ENCODE measurements at regions not wholly inside any gene's neighbourhood (a gene's known extent, or its start where the extent isn't known, plus 50 kb on each side); places are given as distances from the start of the nearest gene placed in this dataset.

DNA sequence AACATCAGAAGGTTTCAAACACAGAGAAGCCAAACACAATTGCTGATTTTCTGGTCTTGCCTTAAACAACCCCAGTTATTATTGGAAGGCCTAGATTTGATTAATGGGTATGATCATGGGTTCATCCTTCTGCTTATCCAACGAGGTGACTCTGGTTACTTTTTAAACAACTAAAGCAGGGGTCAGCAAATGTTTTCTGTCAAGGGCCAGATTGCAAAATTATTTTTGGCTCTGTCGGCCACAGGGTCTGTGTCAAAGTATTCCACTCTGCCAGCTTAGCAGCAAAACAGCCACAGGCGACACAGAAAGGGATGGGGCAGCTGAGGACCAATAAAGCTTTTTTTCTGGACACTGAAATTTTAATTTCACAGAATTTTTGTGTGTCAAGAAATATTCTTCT lies 249.1 kb upstream of the STS start:
- Histone ChIP-seq H3K4me3 (no peak overlapping the region), H3K36me3 (ENCODE audit: insufficient read depth in 1 of 2, low read depth in 1 of 2) (no peaks in the 10 kb centered on the region), H3K9me3 (no peaks in the 10 kb centered on the region), H3K27me3 (ENCODE audit: insufficient read depth in 3 of 3, low read length in 2 of 3) (no peaks in the 10 kb centered on the region), H3K27ac (no peak overlapping the region), H3K4me1 (no peaks in the 10 kb centered on the region)
- 30 to 47% (median 43%) methylated on average over 3 of the region's 3 CpGs for WGBS, 3 donors
- ATAC-seq, result no peak
- TF ChIP-seq, protein P1, sequence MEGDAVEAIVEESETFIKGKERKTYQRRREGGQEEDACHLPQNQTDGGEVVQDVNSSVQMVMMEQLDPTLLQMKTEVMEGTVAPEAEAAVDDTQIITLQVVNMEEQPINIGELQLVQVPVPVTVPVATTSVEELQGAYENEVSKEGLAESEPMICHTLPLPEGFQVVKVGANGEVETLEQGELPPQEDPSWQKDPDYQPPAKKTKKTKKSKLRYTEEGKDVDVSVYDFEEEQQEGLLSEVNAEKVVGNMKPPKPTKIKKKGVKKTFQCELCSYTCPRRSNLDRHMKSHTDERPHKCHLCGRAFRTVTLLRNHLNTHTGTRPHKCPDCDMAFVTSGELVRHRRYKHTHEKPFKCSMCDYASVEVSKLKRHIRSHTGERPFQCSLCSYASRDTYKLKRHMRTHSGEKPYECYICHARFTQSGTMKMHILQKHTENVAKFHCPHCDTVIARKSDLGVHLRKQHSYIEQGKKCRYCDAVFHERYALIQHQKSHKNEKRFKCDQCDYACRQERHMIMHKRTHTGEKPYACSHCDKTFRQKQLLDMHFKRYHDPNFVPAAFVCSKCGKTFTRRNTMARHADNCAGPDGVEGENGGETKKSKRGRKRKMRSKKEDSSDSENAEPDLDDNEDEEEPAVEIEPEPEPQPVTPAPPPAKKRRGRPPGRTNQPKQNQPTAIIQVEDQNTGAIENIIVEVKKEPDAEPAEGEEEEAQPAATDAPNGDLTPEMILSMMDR (IDR thresholded peaks at IDR 0.05), result no peak
- no peak for DNase-seq
- intact Hi-C loops (cut with DNase I), result no loop called here

DNA sequence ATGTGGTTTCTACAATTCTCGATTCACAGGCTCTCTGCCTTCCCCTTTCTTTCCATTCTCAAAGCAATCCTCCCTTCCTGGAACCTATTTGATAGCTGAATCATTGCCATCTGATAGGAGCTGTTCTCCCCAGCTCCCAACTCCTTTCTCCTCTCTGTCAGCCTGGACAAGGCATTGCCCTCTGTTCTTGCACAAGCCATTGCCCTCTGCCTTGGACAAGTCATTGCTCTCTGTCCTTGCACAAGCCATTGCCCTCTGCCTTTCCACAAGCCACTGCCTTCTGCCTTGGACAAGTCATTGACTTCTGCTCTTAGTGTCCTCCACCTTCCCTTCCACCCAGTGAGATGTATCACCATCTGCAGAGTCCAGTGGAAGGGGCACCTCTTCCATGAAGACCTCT lies 256.1 kb upstream of the STS start:
- 85 to 89% (median 86%) methylated on average over 1 of the region's 1 CpG for WGBS, 3 donors
- intact Hi-C loops (cut with DNase I), result no loop called here
- H3K4me1 ChIP-seq, result no peaks in the 10 kb centered on the region
- no peak for DNase-seq
- H3K9me3 ChIP-seq, result no peaks in the 10 kb centered on the region
- TF ChIP-seq, protein P1 (IDR thresholded peaks at IDR 0.05), result no peak
- ATAC-seq, result no peak
- H3K27me3 ChIP-seq (ENCODE audit: insufficient read depth in 3 of 3, low read length in 2 of 3), result no peaks in the 10 kb centered on the region
- H3K27ac ChIP-seq, result no peak overlapping the region
- H3K4me3 ChIP-seq, result no peak overlapping the region
- no peaks in the 10 kb centered on the region for H3K36me3 ChIP-seq (ENCODE audit: insufficient read depth in 1 of 2, low read depth in 1 of 2)

DNA sequence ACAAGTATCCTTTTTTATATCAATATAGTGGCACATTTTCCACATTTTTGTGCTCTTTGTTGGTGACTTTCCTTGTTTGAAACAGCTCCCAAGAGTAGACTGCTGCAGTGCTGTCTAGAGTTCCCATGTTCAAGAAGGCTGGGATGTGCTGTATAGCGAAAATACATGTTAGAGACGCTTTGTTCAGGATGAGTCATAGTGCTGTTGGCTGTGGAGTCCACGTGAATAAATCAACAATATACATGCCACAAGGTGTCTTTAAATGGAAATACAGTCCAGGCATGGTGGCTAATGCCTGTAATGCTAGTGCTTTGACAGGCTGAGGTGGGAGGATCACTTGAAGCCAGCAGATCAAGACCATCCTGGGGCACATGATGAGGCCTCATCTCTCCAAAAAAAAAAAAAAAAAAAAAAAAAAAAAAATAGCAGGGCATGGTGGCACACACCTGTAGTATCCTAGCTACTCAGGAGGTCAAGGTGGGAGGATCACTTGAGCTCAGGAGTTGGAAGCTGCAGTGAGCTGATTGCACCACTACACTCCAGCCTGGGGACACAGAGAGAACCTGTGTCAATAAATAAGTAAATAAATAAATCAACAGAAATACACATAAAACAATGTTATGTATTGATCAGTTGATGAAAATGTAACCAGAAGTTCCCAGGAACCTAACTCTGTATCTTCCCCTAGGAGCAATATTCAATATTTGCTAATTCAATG lies 256.8 kb upstream of the STS start:
- DNase-seq (no peak), ATAC-seq (no peak)
- Histone ChIP-seq H3K27ac (no peak overlapping the region), H3K27me3 (ENCODE audit: insufficient read depth in 3 of 3, low read length in 2 of 3) (no peaks in the 10 kb centered on the region), H3K4me1 (no peaks in the 10 kb centered on the region), H3K36me3 (ENCODE audit: insufficient read depth in 1 of 2, low read depth in 1 of 2) (no peaks in the 10 kb centered on the region), H3K4me3 (no peak overlapping the region), H3K9me3 (no peaks in the 10 kb centered on the region)
- WGBS, 3 donors, result 88 to 93% (median 92%) methylated on average over 3 of the region's 3 CpGs
- TF ChIP-seq, protein P1 (IDR thresholded peaks at IDR 0.05), result no peak
- intact Hi-C loops (cut with DNase I), result no loop called here

DNA sequence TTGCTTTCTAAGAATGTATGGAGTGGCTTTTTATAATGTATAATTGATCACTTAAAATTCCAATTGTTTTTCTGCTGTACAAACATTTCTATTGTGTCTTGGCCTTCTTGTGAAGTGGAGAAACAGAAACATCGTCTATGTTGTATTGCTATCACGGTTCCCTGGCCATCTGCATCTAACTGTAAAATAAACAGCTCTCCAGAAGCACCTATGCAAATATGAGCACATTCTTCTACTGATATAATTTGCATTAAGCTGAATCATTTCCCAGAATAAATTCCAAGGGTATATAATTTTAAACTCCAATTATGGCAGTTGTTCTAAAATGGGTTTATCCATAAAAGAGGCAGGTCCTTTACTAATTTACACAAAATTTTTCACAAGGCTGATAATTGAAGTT lies 261.6 kb upstream of the STS start:
- intact Hi-C loops (cut with DNase I), result no loop called here
- Histone ChIP-seq H3K36me3 (ENCODE audit: insufficient read depth in 1 of 2, low read depth in 1 of 2) (no peaks in the 10 kb centered on the region), H3K27me3 (ENCODE audit: insufficient read depth in 3 of 3, low read length in 2 of 3) (no peaks in the 10 kb centered on the region), H3K4me3 (no peak overlapping the region), H3K9me3 (no peaks in the 10 kb centered on the region), H3K4me1 (no peaks in the 10 kb centered on the region), H3K27ac (no peak overlapping the region)
- TF ChIP-seq, protein P1 (IDR thresholded peaks at IDR 0.05), result no peak
- no peak for DNase-seq
- ATAC-seq, result no peak
- WGBS, 3 donors, result 82 to 87% (median 85%) methylated on average over 2 of the region's 2 CpGs

DNA sequence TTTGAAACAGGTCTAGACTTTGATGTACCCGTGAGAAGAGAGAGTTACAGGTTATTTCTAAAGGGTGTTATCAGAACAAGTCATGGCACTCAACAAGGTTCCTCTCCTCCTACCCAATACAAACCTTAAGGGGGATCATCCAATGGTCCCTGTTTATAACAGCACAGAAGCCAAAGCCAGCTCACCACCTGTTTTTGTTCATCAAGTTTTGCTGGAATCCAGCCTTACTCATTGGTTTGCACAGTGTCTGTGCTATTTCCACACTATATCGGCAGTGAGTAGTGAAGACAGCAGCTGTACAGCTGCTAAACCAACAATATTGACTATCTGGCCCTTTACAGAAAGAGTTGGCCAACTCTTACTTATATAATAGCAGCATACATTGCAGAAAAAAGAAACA lies 262.1 kb upstream of the STS start:
- intact Hi-C loops (cut with DNase I), result no loop called here
- ATAC-seq, result no peak
- DNase-seq, result no peak
- Histone ChIP-seq H3K27me3 (ENCODE audit: insufficient read depth in 3 of 3, low read length in 2 of 3) (no peaks in the 10 kb centered on the region), H3K36me3 (ENCODE audit: insufficient read depth in 1 of 2, low read depth in 1 of 2) (no peaks in the 10 kb centered on the region), H3K4me1 (no peaks in the 10 kb centered on the region), H3K4me3 (no peak overlapping the region), H3K27ac (no peak overlapping the region), H3K9me3 (no peaks in the 10 kb centered on the region)
- TF ChIP-seq, protein P1 (IDR thresholded peaks at IDR 0.05), result no peak
- 23 to 33% (median 28%) methylated on average over 2 of the region's 2 CpGs for WGBS, 3 donors
